BLaER1 (cell line): ENCODE measurements at regions not wholly inside any gene's neighbourhood (a gene's known extent, or its start where the extent isn't known, plus 50 kb on each side); places are given as distances from the start of the nearest gene placed in this dataset.

Experiments used
- H3K27ac ChIP-seq: shearing (Covaris generic); formaldehyde crosslinking; 2 replicates; pipeline ENCODE4 v1.8.1; 2022
- H3K27me3 ChIP-seq: shearing (Covaris generic); formaldehyde crosslinking; 2 replicates; pipeline ENCODE4 v1.8.1; 2022
- H3K36me3 ChIP-seq: shearing (Covaris generic); formaldehyde crosslinking; 2 replicates; pipeline ENCODE4 v1.8.1; 2022
- H3K4me1 ChIP-seq: shearing (Covaris generic); formaldehyde crosslinking; 2 replicates; pipeline ENCODE4 v1.8.1; 2022
- H3K4me2 ChIP-seq: shearing (Covaris generic); formaldehyde crosslinking; 2 replicates; pipeline ENCODE4 v1.8.1; 2022
- H3K4me3 ChIP-seq: shearing (Covaris generic); formaldehyde crosslinking; 2 replicates; pipeline ENCODE4 v1.8.1; 2022
- H3K9ac ChIP-seq: shearing (Covaris generic); formaldehyde crosslinking; 2 replicates; pipeline ENCODE4 v1.8.1; 2022
- H3K9me3 ChIP-seq: shearing (Covaris generic); formaldehyde crosslinking; 2 replicates; pipeline ENCODE4 v1.8.1; 2022
- H4K20me1 ChIP-seq: shearing (Covaris generic); formaldehyde crosslinking; 2 replicates; pipeline ENCODE4 v1.8.1; 2022
- Cebpa-rat ChIP-seq: shearing (Covaris generic); IDR thresholded peaks from 2 replicates; pipeline ENCODE4 v1.8.1; 2022

GRCh38 chr18:22658318-22658717 lies 240.6 kb upstream of the CTAGE1 start:
- Histone ChIP-seq H3K27me3 (no peaks in the 10 kb centered on the region), H3K4me3 (no peak overlapping the region), H3K4me1 (no peaks in the 10 kb centered on the region), H4K20me1 (no peaks in the 10 kb centered on the region), H3K27ac (no peak overlapping the region), H3K4me2 (no peak overlapping the region), H3K9me3 (peaks cover 36% of the 10 kb centered on the region), H3K36me3 (no peaks in the 10 kb centered on the region), H3K9ac (no peak overlapping the region)
- no peak for TF ChIP-seq Cebpa-rat

GRCh38 chr18:22663378-22663777 lies 245.7 kb upstream of the CTAGE1 start:
- no peak for TF ChIP-seq Cebpa-rat
- Histone ChIP-seq H3K4me1 (no peaks in the 10 kb centered on the region), H3K27ac (no peak overlapping the region), H3K36me3 (no peaks in the 10 kb centered on the region), H4K20me1 (no peaks in the 10 kb centered on the region), H3K9ac (no peak overlapping the region), H3K9me3 (peaks cover 30% of the 10 kb centered on the region), H3K27me3 (no peaks in the 10 kb centered on the region), H3K4me3 (no peak overlapping the region), H3K4me2 (no peak overlapping the region)

- no peak overlapping the region for H3K27ac ChIP-seq
- no peak overlapping the region for H3K4me2 ChIP-seq
- no peaks in the 10 kb centered on the region for H3K27me3 ChIP-seq
- H3K9me3 ChIP-seq = peaks cover 28% of the 10 kb centered on the region
- H3K36me3 ChIP-seq = no peaks in the 10 kb centered on the region
- no peak for TF ChIP-seq Cebpa-rat
- no peaks in the 10 kb centered on the region for H4K20me1 ChIP-seq
- H3K4me1 ChIP-seq = no peaks in the 10 kb centered on the region
- no peak overlapping the region for H3K4me3 ChIP-seq
- no peak overlapping the region for H3K9ac ChIP-seq
Observed at GRCh38 chr18:22666411-22666940, 248.8 kb upstream of the CTAGE1 start.

DNA sequence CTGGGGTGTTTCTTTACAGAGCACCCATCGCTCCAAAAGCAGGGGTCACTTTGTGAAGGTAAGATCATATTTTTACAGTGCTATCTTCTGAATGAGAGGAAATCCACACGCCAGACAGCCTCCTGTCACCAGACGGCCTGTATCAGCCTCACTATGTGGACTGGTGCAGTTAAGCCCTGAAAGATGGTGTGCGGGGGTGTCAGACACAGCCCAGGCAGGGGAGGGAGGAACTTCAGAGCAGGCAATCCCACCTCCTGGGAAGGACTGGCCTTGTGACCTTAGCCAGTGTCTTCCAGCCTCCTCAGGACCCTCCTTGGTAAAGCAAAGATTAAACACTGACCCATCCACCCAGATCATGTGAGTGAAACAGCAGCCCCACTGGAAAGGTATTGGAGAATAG lies 249.4 kb upstream of the CTAGE1 start:
- Histone ChIP-seq H3K9me3 (peaks cover 28% of the 10 kb centered on the region), H3K4me2 (no peak overlapping the region), H3K27ac (no peak overlapping the region)

DNA sequence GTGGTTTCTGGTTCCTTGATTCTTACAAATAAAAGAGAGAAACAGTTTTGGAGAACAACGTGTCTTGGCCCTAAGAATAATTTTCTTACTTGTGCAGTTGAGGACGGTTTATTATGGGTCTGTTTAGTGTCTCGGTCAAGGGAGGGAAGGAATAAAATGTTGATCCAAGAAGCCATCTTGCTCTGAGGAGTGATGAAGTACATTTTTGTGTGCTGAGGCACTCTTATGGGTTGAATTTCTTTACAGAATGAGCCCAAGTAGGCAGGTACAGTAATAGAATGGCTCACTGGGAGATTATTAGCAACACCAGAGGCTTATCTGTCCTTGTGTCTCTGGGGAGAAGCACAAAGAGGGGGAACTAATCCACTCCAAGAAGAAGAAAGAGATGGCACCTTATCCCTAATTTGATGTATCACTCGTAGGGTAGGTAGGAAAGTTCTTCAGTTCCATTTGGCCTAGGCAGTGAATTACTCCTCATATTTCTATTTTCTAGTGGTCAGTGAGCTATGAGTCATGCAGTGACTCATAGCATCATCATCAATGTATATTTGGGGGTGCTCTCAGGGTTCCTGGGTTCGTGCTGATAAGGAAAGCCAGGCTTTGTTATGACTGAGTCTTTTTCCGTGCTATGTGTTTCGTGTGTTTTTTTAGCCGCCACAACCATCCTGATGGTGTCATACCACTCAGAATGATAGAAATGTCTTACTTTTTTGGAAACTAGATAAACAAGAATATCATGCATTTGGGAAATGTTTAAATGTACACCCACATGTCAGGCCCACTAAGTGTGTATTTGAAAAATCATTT lies 250.1 kb upstream of the CTAGE1 start:
- H3K4me2 ChIP-seq = no peak overlapping the region
- no peak for TF ChIP-seq Cebpa-rat
- no peak overlapping the region for H3K27ac ChIP-seq
- H4K20me1 ChIP-seq = no peaks in the 10 kb centered on the region
- no peaks in the 10 kb centered on the region for H3K36me3 ChIP-seq
- no peak overlapping the region for H3K4me3 ChIP-seq
- H3K4me1 ChIP-seq = no peaks in the 10 kb centered on the region
- H3K9me3 ChIP-seq = peaks cover 24% of the 10 kb centered on the region
- H3K27me3 ChIP-seq = no peaks in the 10 kb centered on the region
- no peak overlapping the region for H3K9ac ChIP-seq

More for the DNA sequence above, 249.4 kb upstream of the CTAGE1 start:
- Histone ChIP-seq H3K27me3 (no peaks in the 10 kb centered on the region), H3K9ac (no peak overlapping the region), H3K4me3 (no peak overlapping the region), H3K36me3 (no peaks in the 10 kb centered on the region), H3K4me1 (no peaks in the 10 kb centered on the region), H4K20me1 (no peaks in the 10 kb centered on the region)
- TF ChIP-seq Cebpa-rat = no peak

DNA sequence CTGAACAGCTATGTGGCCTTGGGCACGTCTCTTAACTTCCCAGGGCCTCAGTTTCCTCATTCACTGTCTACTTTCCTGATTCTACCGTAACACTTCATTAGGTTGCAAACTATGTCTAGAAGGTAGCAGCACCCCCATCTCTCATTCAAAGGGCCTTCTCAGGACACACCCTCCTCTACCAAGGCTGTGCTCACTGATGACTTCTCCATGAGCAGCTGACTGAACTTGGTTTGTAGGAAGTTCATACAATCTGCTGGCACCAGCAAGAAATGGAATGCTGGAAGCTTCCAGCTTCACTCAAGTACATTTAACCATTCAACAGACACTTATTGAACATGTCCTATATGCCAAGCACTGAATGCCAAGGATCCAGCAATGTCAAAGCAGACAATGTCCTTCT lies 250.8 kb upstream of the CTAGE1 start:
- no peaks in the 10 kb centered on the region for H3K27me3 ChIP-seq
- H3K27ac ChIP-seq = no peak overlapping the region
- H3K4me3 ChIP-seq = no peak overlapping the region
- no peaks in the 10 kb centered on the region for H4K20me1 ChIP-seq
- H3K9me3 ChIP-seq = peaks cover 17% of the 10 kb centered on the region
- no peak overlapping the region for H3K4me2 ChIP-seq
- no peak overlapping the region for H3K9ac ChIP-seq
- H3K36me3 ChIP-seq = no peaks in the 10 kb centered on the region
- TF ChIP-seq Cebpa-rat = no peak
- H3K4me1 ChIP-seq = no peaks in the 10 kb centered on the region

GRCh38 chr18:22670914-22671313 lies 253.2 kb upstream of the CTAGE1 start:
- Histone ChIP-seq H3K27ac (no peak overlapping the region), H3K4me3 (no peak overlapping the region), H3K27me3 (no peaks in the 10 kb centered on the region), H3K4me1 (no peaks in the 10 kb centered on the region), H3K9ac (no peak overlapping the region), H4K20me1 (no peaks in the 10 kb centered on the region), H3K4me2 (no peak overlapping the region), H3K36me3 (no peaks in the 10 kb centered on the region), H3K9me3 (no peaks in the 10 kb centered on the region)
- TF ChIP-seq Cebpa-rat = no peak

- H3K4me2 ChIP-seq = no peak overlapping the region
- TF ChIP-seq Cebpa-rat = no peak
- no peaks in the 10 kb centered on the region for H3K27me3 ChIP-seq
- no peak overlapping the region for H3K27ac ChIP-seq
- H3K4me3 ChIP-seq = no peak overlapping the region
- no peak overlapping the region for H3K9ac ChIP-seq
- H3K9me3 ChIP-seq = no peaks in the 10 kb centered on the region
- H3K4me1 ChIP-seq = no peaks in the 10 kb centered on the region
- no peaks in the 10 kb centered on the region for H4K20me1 ChIP-seq
- H3K36me3 ChIP-seq = no peaks in the 10 kb centered on the region
Observed at GRCh38 chr18:22673182-22673862, 255.6 kb upstream of the CTAGE1 start.

DNA sequence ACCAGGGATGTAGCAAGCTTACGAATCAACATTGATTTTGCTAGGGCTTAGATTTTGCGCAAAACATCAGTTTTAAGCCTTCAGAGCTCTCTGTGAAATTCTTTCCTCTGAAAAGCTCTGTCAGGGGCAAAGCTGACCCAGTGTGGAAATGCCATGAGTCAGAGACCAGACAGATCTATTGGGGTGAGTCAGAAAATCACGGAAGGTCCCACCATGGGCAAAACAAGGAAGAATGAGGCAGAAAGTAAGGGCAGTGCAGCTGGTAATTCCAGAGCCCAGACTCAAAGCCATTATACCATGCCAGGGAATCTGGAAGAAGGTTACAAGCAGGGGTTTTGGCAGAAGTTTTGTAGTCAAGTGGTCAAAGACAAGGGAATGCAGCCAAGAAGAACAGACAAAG lies 256.6 kb upstream of the CTAGE1 start:
- H3K4me1 ChIP-seq = no peaks in the 10 kb centered on the region
- H3K4me2 ChIP-seq = no peak overlapping the region
- H3K36me3 ChIP-seq = no peaks in the 10 kb centered on the region
- H3K27me3 ChIP-seq = no peaks in the 10 kb centered on the region
- no peak overlapping the region for H3K4me3 ChIP-seq
- H3K9ac ChIP-seq = no peak overlapping the region
- H4K20me1 ChIP-seq = no peaks in the 10 kb centered on the region
- H3K9me3 ChIP-seq = no peaks in the 10 kb centered on the region
- H3K27ac ChIP-seq = no peak overlapping the region
- no peak for TF ChIP-seq Cebpa-rat

DNA sequence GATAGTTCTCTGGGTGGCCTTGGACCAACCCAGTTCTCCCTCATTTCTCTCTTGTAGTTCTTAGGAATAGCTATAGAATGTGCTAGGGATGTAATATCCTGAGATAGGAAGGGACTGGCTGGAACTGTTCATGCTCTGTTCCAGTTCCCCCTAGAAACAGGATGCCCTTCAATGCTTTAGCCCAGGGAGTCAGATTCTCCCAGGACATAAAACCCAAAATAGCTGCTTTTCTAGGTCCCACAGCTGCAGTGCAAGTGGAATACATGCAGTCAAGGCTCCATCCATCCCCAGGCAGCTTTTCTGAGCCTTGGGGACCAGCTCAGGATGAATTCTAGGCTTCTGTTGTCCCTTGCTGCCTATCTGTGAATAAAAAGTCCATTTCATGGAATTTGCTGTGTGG lies 257.3 kb upstream of the CTAGE1 start:
- Histone ChIP-seq H3K4me2 (no peak overlapping the region), H3K4me1 (no peaks in the 10 kb centered on the region), H3K9ac (no peak overlapping the region), H3K36me3 (no peaks in the 10 kb centered on the region), H4K20me1 (no peaks in the 10 kb centered on the region), H3K27me3 (no peaks in the 10 kb centered on the region), H3K27ac (no peak overlapping the region), H3K4me3 (no peak overlapping the region), H3K9me3 (no peaks in the 10 kb centered on the region)
- TF ChIP-seq Cebpa-rat = no peak
